ENCODE measurements at regions not wholly inside any gene's neighbourhood (a gene's known extent, or its start where the extent isn't known, plus 50 kb on each side); places are given as distances from the start of the nearest gene placed in this dataset.

DNA sequence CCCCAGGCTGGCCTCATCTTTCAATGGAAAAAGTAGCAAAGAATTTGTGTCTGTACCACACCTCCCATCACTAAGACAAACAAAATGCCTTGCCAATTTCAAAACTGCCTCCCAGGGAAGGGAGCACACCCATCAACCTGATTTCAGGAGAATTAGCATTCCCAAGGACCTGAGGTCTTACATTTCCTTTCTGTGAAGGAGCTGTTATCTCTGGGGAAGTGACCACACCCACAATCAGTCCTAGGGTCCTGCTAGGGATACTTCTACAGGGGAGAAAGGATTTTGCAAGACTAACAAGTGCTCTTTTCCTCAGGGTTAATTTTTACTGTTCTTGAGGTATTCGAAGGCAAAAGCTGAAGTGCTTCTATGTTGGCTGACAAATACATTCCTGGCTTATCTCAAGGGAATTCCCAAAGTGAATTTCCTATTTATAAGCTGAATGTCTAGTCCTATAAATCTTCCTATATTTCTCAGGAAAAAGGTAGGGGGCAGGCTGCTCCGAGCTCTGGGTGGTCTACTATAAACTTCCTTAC is 97.4 kb upstream of the ITGA1 start:
- no peaks in the 10 kb centered on the region for H3K36me3 ChIP-seq
- intact Hi-C loops (cut with DNase I), result no loop called here
- no peak for DNase-seq
- H3K9me3 ChIP-seq, result no peaks in the 10 kb centered on the region
- TF ChIP-seq POLR2A (IDR thresholded peaks at IDR 0.05), result no peak
- TF ChIP-seq, protein P1, sequence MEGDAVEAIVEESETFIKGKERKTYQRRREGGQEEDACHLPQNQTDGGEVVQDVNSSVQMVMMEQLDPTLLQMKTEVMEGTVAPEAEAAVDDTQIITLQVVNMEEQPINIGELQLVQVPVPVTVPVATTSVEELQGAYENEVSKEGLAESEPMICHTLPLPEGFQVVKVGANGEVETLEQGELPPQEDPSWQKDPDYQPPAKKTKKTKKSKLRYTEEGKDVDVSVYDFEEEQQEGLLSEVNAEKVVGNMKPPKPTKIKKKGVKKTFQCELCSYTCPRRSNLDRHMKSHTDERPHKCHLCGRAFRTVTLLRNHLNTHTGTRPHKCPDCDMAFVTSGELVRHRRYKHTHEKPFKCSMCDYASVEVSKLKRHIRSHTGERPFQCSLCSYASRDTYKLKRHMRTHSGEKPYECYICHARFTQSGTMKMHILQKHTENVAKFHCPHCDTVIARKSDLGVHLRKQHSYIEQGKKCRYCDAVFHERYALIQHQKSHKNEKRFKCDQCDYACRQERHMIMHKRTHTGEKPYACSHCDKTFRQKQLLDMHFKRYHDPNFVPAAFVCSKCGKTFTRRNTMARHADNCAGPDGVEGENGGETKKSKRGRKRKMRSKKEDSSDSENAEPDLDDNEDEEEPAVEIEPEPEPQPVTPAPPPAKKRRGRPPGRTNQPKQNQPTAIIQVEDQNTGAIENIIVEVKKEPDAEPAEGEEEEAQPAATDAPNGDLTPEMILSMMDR (IDR thresholded peaks at IDR 0.05), result no peak
- H3K27ac ChIP-seq, result no peak overlapping the region
- H3K4me3 ChIP-seq (replicated peaks in 1 of 3), result no peak overlapping the region
- no peaks in the 10 kb centered on the region for H3K27me3 ChIP-seq
- WGBS, 2 donors, result 31 to 39% methylated on average over 2 of the region's 2 CpGs
- peaks cover 0 to 8% of the 10 kb centered on the region in 2 donors for H3K4me1 ChIP-seq

DNA sequence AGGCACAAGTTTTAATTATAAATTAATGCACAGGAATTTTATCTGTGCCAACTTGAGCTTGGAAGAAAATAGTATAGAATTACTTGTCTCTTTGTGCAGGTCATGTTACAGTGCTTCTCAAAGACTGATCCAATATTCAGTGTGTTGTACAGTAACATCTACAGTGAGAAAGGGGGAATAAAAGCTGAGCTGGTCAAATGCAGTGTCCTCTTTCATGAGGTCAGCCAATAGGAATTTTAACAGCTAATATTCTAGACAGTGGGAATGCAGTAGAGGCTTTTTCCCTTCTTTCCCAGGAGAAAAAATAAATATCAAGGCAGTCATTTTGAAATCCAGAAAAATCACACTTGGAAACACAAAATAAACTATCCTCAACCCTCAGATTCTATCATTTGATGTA is 95.7 kb upstream of the ITGA1 start:
- no peaks in the 10 kb centered on the region for H3K27me3 ChIP-seq
- H3K4me3 ChIP-seq (replicated peaks in 1 of 3), result no peak overlapping the region
- no peak for DNase-seq
- no peaks in the 10 kb centered on the region for H3K36me3 ChIP-seq
- H3K4me1 ChIP-seq, result peaks cover 0 to 8% of the 10 kb centered on the region in 2 donors
- H3K27ac ChIP-seq, result no peak overlapping the region
- TF ChIP-seq POLR2A (IDR thresholded peaks at IDR 0.05), result no peak
- TF ChIP-seq, protein P1 (IDR thresholded peaks at IDR 0.05), result no peak
- no peaks in the 10 kb centered on the region for H3K9me3 ChIP-seq
- intact Hi-C loops (cut with DNase I), result no loop called here

DNA sequence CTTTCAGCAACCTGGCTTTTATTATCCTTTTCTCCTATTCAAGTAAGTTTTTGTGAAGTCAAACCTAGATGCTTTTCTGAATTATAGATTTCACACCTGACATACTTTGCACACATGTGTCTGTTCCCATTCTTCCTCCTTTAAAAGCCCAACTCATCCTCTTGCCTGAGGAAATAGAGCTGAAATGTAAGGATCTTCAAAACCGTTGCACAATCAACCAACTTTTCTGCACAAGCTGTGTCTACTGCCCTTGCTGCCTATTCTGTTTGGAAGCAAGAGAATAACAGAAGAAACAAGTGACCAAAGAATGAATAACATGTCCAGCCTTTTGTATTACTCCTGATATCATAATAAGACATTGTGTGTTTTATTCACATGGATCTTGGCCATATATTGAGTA is 95.1 kb upstream of the ITGA1 start:
- Histone ChIP-seq H3K27ac (no peak overlapping the region), H3K4me1 (peaks cover 0 to 8% of the 10 kb centered on the region in 2 donors), H3K9me3 (no peaks in the 10 kb centered on the region), H3K4me3 (replicated peaks in 1 of 3) (no peak overlapping the region), H3K36me3 (no peaks in the 10 kb centered on the region), H3K27me3 (no peaks in the 10 kb centered on the region)
- WGBS, 2 donors, result 53 to 68% methylated on average over 1 of the region's 1 CpG
- no peak for TF ChIP-seq POLR2A (IDR thresholded peaks at IDR 0.05)
- TF ChIP-seq, protein P1 (IDR thresholded peaks at IDR 0.05), result no peak
- no peak for DNase-seq
- intact Hi-C loops (cut with DNase I), result no loop called here

DNA sequence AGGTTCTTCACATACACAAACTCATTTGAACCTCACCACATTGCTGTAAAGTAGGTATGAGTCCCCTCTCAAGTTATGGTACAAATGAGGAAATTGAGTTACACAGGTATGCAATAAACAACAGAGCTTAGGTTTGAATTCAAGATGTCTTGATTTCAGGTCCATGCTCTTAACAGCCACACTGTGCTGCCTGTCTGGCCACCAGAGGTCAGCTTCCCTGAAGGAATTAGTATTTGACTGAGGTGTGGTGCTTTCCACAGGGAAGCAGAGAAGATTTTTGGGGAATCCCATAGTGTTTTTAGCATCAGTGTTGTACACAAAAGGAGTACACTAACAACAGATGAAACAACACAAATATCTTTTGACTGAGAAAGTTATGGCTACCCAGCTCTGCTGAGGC is 94.4 kb upstream of the ITGA1 start:
- no peak for TF ChIP-seq POLR2A (IDR thresholded peaks at IDR 0.05)
- TF ChIP-seq, protein P1 (IDR thresholded peaks at IDR 0.05), result peak in 5 of 6 experiments; percentile 5 to 37 (median 21)
- H3K27me3 ChIP-seq, result no peaks in the 10 kb centered on the region
- H3K4me3 ChIP-seq (replicated peaks in 1 of 3), result no peak overlapping the region
- intact Hi-C loops (cut with DNase I), result no loop called here
- peak; percentile 4 to 9 for DNase-seq
- H3K36me3 ChIP-seq, result no peaks in the 10 kb centered on the region
- H3K9me3 ChIP-seq, result no peaks in the 10 kb centered on the region
- H3K4me1 ChIP-seq, result peaks cover 0 to 8% of the 10 kb centered on the region in 2 donors
- no peak overlapping the region for H3K27ac ChIP-seq

DNA sequence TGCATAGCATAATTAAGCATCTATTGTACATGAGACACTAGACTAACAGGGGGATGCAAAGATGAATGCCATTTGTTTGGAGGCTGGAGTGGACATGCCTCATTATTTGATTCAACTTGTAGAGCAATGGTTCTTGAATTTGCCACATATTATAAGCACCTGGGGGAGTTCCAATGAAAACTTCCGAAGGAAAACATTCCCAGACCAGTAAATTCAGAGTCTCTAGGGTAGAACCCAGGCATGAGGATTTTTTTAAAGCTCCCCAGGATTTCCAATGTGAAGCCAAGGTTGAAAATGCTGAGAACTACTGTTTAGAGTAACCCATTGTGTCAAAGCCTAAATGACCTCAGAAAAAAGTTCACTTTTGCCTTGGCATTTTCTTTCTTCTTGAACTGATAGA is 93.9 kb upstream of the ITGA1 start:
- Histone ChIP-seq H3K27ac (no peak overlapping the region), H3K9me3 (no peaks in the 10 kb centered on the region), H3K27me3 (no peaks in the 10 kb centered on the region), H3K4me1 (peaks cover 0 to 8% of the 10 kb centered on the region in 2 donors), H3K4me3 (replicated peaks in 1 of 3) (no peak overlapping the region), H3K36me3 (no peaks in the 10 kb centered on the region)
- intact Hi-C loops (cut with DNase I), result no loop called here
- no peak for DNase-seq
- TF ChIP-seq, protein P1 (IDR thresholded peaks at IDR 0.05), result no peak
- TF ChIP-seq POLR2A (IDR thresholded peaks at IDR 0.05), result no peak
- WGBS, 2 donors, result 70 to 76% methylated on average over 1 of the region's 1 CpG
